HepG2 (cell line): ENCODE measurements at regions not wholly inside any gene's neighbourhood (a gene's known extent, or its start where the extent isn't known, plus 50 kb on each side); places are given as distances from the start of the nearest gene placed in this dataset.

Experiments used
- ATAC-seq: fragments of 200-7000 bp; cut with Tn5 transposase; 3 replicates; pipeline ENCODE4 v1.9.1; 2020; ENCODE audit warnings: mild to moderate bottlenecking, moderate library complexity
- BruUV-seq: library from RNA; stranded (reverse); fragments of 400-500 nt; replicated peaks from 2 replicates; lab custom pipeline; 2021; lab: Mats Ljungman, UMichigan
- CTCF ChIA-PET: fragments of 300-600 bp; formaldehyde crosslinking; extraction: SDS; loops from one replicate; lab custom pipeline; 2021; ENCODE audit warnings: low total read pairs, inconsistent platforms, low intra/inter-chr PET ratio; lab: Yijun Ruan, JAX
- POLR2A ChIA-PET: fragments of 350-600 bp; sonication (Branson Sonifier 250); formaldehyde crosslinking; loops from one replicate; lab custom pipeline; 2020; ENCODE audit warnings: antibody characterized with exemption, inconsistent platforms; lab: Yijun Ruan, JAX
- DNase-seq: peaks from one replicate; pipeline ENCODE4 v3.0.0-alpha.2; 2015; ENCODE audit warnings: low spot score
- FAIRE-seq: peaks from 3 replicates; lab custom pipeline; 2011; peaks lifted over from hg19 to GRCh38; lab: Jason Lieb, UNC
- H2AFZ ChIP-seq: one replicate; pipeline ENCODE4 v1.6.1; 2011; ENCODE audit warnings: low read length, inconsistent platforms
- H3K27ac ChIP-seq: fragments of 300-600 bp; 3 replicates; pipeline ENCODE4 v1.8.0; 2011; ENCODE audit warnings: mixed run types, mild to moderate bottlenecking, mixed read lengths, low read length, inconsistent platforms; ENCODE audit not compliant: insufficient read depth; ENCODE audit errors: extremely low read length
- H3K27me3 ChIP-seq, 2 experiments: fragments of 200-600 bp in 1 of 2; 2 replicates in 1 of 2; 3 replicates in 1 of 2; pipeline versions ENCODE4 v1.6.0 to v1.8.0; 2011; ENCODE audit warnings: low read length in 2 of 2, mild to moderate bottlenecking in 2 of 2, moderate library complexity in 2 of 2, inconsistent platforms in 1 of 2; ENCODE audit not compliant: insufficient read depth in 2 of 2, control insufficient read depth in 1 of 2
- H3K36me3 ChIP-seq, 2 experiments: fragments of 200-600 bp in 1 of 2; replicated peaks in 1 of 2; 2 replicates in 1 of 2; 3 replicates in 1 of 2; pipeline versions ENCODE4 v1.5.1 to v1.8.0; 2011; ENCODE audit warnings: low read length in 2 of 2, inconsistent platforms in 1 of 2; ENCODE audit not compliant: insufficient read depth in 2 of 2, control insufficient read depth in 1 of 2
- H3K4me1 ChIP-seq: 2 replicates; pipeline ENCODE4 v1.5.1; 2012; ENCODE audit warnings: low read length, inconsistent platforms; ENCODE audit not compliant: insufficient read depth
- H3K4me2 ChIP-seq: 2 replicates; pipeline ENCODE4 v1.6.0; 2011; ENCODE audit warnings: low read depth, low read length, inconsistent platforms
- H3K4me3 ChIP-seq, 3 experiments: fragments of 200-600 bp in 1 of 3; sonication (generic), shearing (Covaris generic) in 1 of 3; replicated peaks in 1 of 3; 2 replicates each; pipeline ENCODE4 v1.5.1; 2011 to 2016; ENCODE audit warnings: low read length in 3 of 3, inconsistent platforms in 2 of 3, low read depth in 2 of 3, mild to moderate bottlenecking in 2 of 3, control low read depth in 1 of 3, mixed read lengths in 1 of 3; ENCODE audit not compliant: insufficient read depth in 1 of 3
- H3K79me2 ChIP-seq: one replicate; pipeline ENCODE4 v1.6.1; 2011; ENCODE audit warnings: low read length, inconsistent platforms; ENCODE audit not compliant: insufficient read depth
- H3K9ac ChIP-seq: 2 replicates; pipeline ENCODE4 v1.6.0; 2011; ENCODE audit warnings: mild to moderate bottlenecking, low read depth, low read length, inconsistent platforms; ENCODE audit not compliant: insufficient read depth
- H3K9me3 ChIP-seq: 2 replicates; pipeline ENCODE4 v1.5.1; 2012; ENCODE audit warnings: mild to moderate bottlenecking, low read length
- H4K20me1 ChIP-seq: 2 replicates; pipeline ENCODE4 v1.6.0; 2011; ENCODE audit warnings: inconsistent platforms, mild to moderate bottlenecking, low read length, moderate library complexity; ENCODE audit not compliant: insufficient read depth
- GFI1 ChIP-seq: sonication (generic); formaldehyde crosslinking; IDR thresholded peaks from 2 replicates; pipeline ENCODE4 v1.5.0; 2020; ENCODE audit warnings: missing genetic modification reagents, mild to moderate bottlenecking, borderline replicate concordance
- HCFC1 ChIP-seq: fragments of 150-350 bp; IDR thresholded peaks from 2 replicates; pipeline ENCODE4 v1.6.1; 2014; ENCODE audit warnings: low read depth, low read length
- HNF4A ChIP-seq: sonication (generic); formaldehyde crosslinking; IDR thresholded peaks from 2 replicates; pipeline ENCODE4 v1.4.0; 2020; ENCODE audit warnings: missing genetic modification reagents
- HNF4G ChIP-seq, 2 experiments: sonication (generic) in 1 of 2; formaldehyde crosslinking in 1 of 2; IDR thresholded peaks; 2 replicates each; pipeline versions ENCODE4 v1.4.0 to v1.6.1; 2011 to 2020; ENCODE audit warnings: borderline replicate concordance in 2 of 2, low read depth in 2 of 2, mild to moderate bottlenecking in 2 of 2, low read length in 1 of 2, missing genetic modification reagents in 1 of 2, moderate library complexity in 1 of 2
- KDM6A ChIP-seq: IDR thresholded peaks from 2 replicates; pipeline ENCODE4 v1.6.1; 2016; ENCODE audit warnings: low read depth
- MAFF ChIP-seq: IDR thresholded peaks from 2 replicates; pipeline ENCODE4 v1.6.1; 2011; ENCODE audit warnings: low read depth, low read length, improper control_type of control experiment
- MAFK ChIP-seq, 2 experiments: IDR thresholded peaks in 1 of 2; conservative IDR thresholded peaks in 1 of 2; 2 replicates each; pipeline ENCODE4 v1.6.1; 2011; ENCODE audit warnings: improper control_type of control experiment in 2 of 2, low read length in 2 of 2
- PHF21A ChIP-seq: sonication (generic); formaldehyde crosslinking; IDR thresholded peaks from 2 replicates; pipeline ENCODE4 v1.5.0; 2020; ENCODE audit warnings: mild to moderate bottlenecking, missing genetic modification reagents
- POGZ ChIP-seq: sonication (generic); formaldehyde crosslinking; IDR thresholded peaks from 2 replicates; pipeline ENCODE4 v1.4.0; 2020; ENCODE audit warnings: mild to moderate bottlenecking, missing genetic modification reagents
- THAP8 ChIP-seq: sonication (generic); formaldehyde crosslinking; IDR thresholded peaks from 2 replicates; pipeline ENCODE4 v1.5.1; 2020; ENCODE audit warnings: missing genetic modification reagents, mild to moderate bottlenecking, borderline replicate concordance
- ZNF670 ChIP-seq: sonication (generic); formaldehyde crosslinking; IDR thresholded peaks from 2 replicates; pipeline ENCODE4 v1.8.0; 2022; ENCODE audit warnings: mild to moderate bottlenecking, missing genetic modification reagents, borderline replicate concordance
- WGBS: methylation state at CpG from one replicate; pipeline ENCODE4 v1.1.6; 2017; ENCODE audit warnings: low lambda C conversion rate; 5-methylcytosine and 5-hydroxymethylcytosine counted together
- in situ Hi-C: cut with HindIII; loops from 2 replicates; pipeline ENCODE4 v1.10.0; 2017; ENCODE audit warnings: low pct_unique_long_range_greater_than_20kb; ENCODE audit not compliant: extremely low pct_ligation_motif_present
- intact Hi-C: fragments of 100-400 bp; cut with micrococcal nuclease; formaldehyde crosslinking; loops from one replicate; pipeline ENCODE4 v1.10.0; 2022; ENCODE audit not compliant: unreplicated experiment
- TF ChIP-seq, protein P1 (sequence below): sonication (generic); formaldehyde crosslinking; conservative IDR thresholded peaks from 2 replicates; pipeline ENCODE4 v1.4.0; 2020; ENCODE audit warnings: mild to moderate bottlenecking, missing genetic modification reagents, moderate library complexity
- TF ChIP-seq, protein P2 (sequence below): sonication (generic); formaldehyde crosslinking; IDR thresholded peaks from 2 replicates; pipeline ENCODE4 v1.4.0; 2020; ENCODE audit warnings: missing genetic modification reagents, borderline replicate concordance

DNA sequence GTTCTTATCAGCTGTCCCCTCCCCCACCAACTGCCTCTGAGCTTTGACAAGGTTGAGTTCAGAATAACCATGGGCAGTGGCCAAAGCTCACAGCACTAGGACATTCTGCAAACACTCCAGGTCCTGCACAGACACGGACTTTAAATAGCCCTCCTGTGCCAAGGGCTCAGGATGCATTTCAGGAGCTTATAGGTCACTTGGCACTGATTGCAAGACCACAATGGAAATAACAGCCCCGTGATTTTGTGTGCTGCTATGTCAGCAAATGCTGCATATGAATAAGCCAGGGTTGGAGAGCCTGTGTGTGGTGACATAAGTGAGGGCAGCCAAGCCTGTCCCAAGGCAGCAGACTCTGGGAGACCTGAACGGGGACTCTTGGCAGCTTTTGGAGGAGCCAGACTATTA lies 150.7 kb downstream of the DMRT2 start:
- CTCF ChIA-PET = no interaction called here
- TF ChIP-seq HNF4A (CRISPR knock-in tag) (peak; percentile 76), ZNF670 (CRISPR knock-in tag) (no peak), THAP8 (no peak), KDM6A (CRISPR knock-in tag) (0 out of 2 replicates have a peak, but pooled peaks have one; percentile 21), PHF21A (CRISPR knock-in tag) (0 out of 2 replicates have a peak, but pooled peaks have one; percentile 18), GFI1 (CRISPR knock-in tag) (peak; percentile 77), MAFF (peak; percentile 43; the same call in 1 of the 2 replicates), MAFK (conservative IDR thresholded peaks at IDR 0.05 in 1 of 2, IDR thresholded peaks at IDR 0.05 in 1 of 2; ENCODE audit: low read length in 2 of 2) (peak; percentile 41 to 46; a peak in 2 of 4 replicates), HCFC1 (no peak), HNF4G (IDR thresholded peaks at IDR 0.05; ENCODE audit: borderline replicate concordance, low read depth, low read length) (0 out of 2 replicates have a peak, but pooled peaks have one; percentile 21), HNF4G (CRISPR knock-in tag; IDR thresholded peaks at IDR 0.05; ENCODE audit: borderline replicate concordance, low read depth) (no peak), POGZ (CRISPR knock-in tag) (peak; percentile 25; the same call in 1 of the 2 replicates)
- TF ChIP-seq, protein P1, sequence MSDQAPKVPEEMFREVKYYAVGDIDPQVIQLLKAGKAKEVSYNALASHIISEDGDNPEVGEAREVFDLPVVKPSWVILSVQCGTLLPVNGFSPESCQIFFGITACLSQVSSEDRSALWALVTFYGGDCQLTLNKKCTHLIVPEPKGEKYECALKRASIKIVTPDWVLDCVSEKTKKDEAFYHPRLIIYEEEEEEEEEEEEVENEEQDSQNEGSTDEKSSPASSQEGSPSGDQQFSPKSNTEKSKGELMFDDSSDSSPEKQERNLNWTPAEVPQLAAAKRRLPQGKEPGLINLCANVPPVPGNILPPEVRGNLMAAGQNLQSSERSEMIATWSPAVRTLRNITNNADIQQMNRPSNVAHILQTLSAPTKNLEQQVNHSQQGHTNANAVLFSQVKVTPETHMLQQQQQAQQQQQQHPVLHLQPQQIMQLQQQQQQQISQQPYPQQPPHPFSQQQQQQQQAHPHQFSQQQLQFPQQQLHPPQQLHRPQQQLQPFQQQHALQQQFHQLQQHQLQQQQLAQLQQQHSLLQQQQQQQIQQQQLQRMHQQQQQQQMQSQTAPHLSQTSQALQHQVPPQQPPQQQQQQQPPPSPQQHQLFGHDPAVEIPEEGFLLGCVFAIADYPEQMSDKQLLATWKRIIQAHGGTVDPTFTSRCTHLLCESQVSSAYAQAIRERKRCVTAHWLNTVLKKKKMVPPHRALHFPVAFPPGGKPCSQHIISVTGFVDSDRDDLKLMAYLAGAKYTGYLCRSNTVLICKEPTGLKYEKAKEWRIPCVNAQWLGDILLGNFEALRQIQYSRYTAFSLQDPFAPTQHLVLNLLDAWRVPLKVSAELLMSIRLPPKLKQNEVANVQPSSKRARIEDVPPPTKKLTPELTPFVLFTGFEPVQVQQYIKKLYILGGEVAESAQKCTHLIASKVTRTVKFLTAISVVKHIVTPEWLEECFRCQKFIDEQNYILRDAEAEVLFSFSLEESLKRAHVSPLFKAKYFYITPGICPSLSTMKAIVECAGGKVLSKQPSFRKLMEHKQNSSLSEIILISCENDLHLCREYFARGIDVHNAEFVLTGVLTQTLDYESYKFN (CRISPR knock-in tag) = 0 out of 2 replicates have a peak, but pooled peaks have one; percentile 16
- TF ChIP-seq, protein P2, sequence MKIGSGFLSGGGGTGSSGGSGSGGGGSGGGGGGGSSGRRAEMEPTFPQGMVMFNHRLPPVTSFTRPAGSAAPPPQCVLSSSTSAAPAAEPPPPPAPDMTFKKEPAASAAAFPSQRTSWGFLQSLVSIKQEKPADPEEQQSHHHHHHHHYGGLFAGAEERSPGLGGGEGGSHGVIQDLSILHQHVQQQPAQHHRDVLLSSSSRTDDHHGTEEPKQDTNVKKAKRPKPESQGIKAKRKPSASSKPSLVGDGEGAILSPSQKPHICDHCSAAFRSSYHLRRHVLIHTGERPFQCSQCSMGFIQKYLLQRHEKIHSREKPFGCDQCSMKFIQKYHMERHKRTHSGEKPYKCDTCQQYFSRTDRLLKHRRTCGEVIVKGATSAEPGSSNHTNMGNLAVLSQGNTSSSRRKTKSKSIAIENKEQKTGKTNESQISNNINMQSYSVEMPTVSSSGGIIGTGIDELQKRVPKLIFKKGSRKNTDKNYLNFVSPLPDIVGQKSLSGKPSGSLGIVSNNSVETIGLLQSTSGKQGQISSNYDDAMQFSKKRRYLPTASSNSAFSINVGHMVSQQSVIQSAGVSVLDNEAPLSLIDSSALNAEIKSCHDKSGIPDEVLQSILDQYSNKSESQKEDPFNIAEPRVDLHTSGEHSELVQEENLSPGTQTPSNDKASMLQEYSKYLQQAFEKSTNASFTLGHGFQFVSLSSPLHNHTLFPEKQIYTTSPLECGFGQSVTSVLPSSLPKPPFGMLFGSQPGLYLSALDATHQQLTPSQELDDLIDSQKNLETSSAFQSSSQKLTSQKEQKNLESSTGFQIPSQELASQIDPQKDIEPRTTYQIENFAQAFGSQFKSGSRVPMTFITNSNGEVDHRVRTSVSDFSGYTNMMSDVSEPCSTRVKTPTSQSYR (CRISPR knock-in tag) = peak; percentile 84; the same call in 1 of the 2 replicates
- TF ChIP-seq, all 625 proteins: peak for 10
- BruUV-seq = no TSS peak
- H3K9ac ChIP-seq = no peak overlapping the region
- intact Hi-C loops = no loop called here
- DNase-seq (peak; percentile 56), FAIRE-seq (peak; percentile 15), ATAC-seq (peak; percentile 91)
- H3K79me2 ChIP-seq = no peaks in the 10 kb centered on the region
- POLR2A ChIA-PET = no interaction called here
- no peaks in the 10 kb centered on the region for H3K27me3 ChIP-seq
- peaks cover 15% of the 10 kb centered on the region for H3K4me1 ChIP-seq
- 0% methylated on average over 2 of the region's 3 CpGs for WGBS
- no peaks in the 10 kb centered on the region for H3K9me3 ChIP-seq
- H3K4me3 ChIP-seq = no peak overlapping the region
- in situ Hi-C loops = no loop called here
- no peaks in the 10 kb centered on the region for H3K36me3 ChIP-seq
- no peak overlapping the region for H2AFZ ChIP-seq
- no peak overlapping the region for H3K4me2 ChIP-seq
- H4K20me1 ChIP-seq = no peaks in the 10 kb centered on the region
- no peak overlapping the region for H3K27ac ChIP-seq
